Muscle layer of duodenum (tissue), 2 donors: ENCODE measurements at regions not wholly inside any gene's neighbourhood (a gene's known extent, or its start where the extent isn't known, plus 50 kb on each side); places are given as distances from the start of the nearest gene placed in this dataset.

Source experiments
- H3K27ac ChIP-seq: one replicate; pipeline ENCODE4 v1.7.0; 2013; ENCODE audit warnings: mild to moderate bottlenecking, low read length
- H3K27me3 ChIP-seq: one replicate; pipeline ENCODE4 v1.7.0; 2013; ENCODE audit warnings: low read depth, mild to moderate bottlenecking, control low read depth, low read length
- H3K36me3 ChIP-seq, 2 donors: one replicate each; pipeline ENCODE4 v1.7.0; 2013; ENCODE audit warnings: low read length in 2 of 2, control low read depth in 1 of 2, mild to moderate bottlenecking in 1 of 2; ENCODE audit not compliant: insufficient read depth in 2 of 2, control insufficient read depth in 1 of 2
- H3K4me1 ChIP-seq, 2 donors: one replicate each; pipeline ENCODE4 v1.7.0; 2013; ENCODE audit warnings: low read length in 2 of 2, mild to moderate bottlenecking in 2 of 2, control low read depth in 1 of 2, moderate library complexity in 1 of 2; ENCODE audit not compliant: insufficient read depth in 2 of 2, control insufficient read depth in 1 of 2
- H3K4me3 ChIP-seq, 2 donors: one replicate each; pipeline ENCODE4 v1.7.0; 2013; ENCODE audit warnings: low read length in 2 of 2, low read depth in 1 of 2, mild to moderate bottlenecking in 1 of 2
- H3K9me3 ChIP-seq, 2 donors: one replicate each; pipeline ENCODE4 v1.7.0; 2013; ENCODE audit warnings: low read length in 2 of 2, control low read depth in 1 of 2, mild to moderate bottlenecking in 1 of 2; ENCODE audit not compliant: control insufficient read depth in 1 of 2
- donor health status: healthy.

DNA sequence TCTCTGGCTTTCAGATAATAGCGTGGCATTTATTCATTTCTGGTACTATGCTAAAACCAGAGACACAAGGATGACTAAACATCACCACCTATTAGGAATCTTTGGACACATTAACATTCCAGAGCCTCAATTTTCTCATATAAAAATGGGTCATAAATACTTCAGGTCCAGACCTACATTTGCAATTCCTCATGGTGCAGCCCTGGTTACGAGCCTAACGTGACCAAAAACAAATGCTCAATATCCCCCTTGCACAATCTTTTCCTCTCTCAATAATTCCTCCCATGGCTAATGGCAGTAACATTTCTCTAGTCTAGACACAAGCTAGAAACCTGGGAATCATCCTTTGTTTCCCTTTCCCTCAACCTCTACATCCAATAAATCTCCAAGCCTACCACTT, 112.8 kb upstream of the NABP1 start:
- Histone ChIP-seq H3K4me3 (no peak overlapping the region), H3K27me3 (no peaks in the 10 kb centered on the region), H3K27ac (no peak overlapping the region), H3K9me3 (no peaks in the 10 kb centered on the region), H3K4me1 (no peaks in the 10 kb centered on the region), H3K36me3 (no peaks in the 10 kb centered on the region)

DNA sequence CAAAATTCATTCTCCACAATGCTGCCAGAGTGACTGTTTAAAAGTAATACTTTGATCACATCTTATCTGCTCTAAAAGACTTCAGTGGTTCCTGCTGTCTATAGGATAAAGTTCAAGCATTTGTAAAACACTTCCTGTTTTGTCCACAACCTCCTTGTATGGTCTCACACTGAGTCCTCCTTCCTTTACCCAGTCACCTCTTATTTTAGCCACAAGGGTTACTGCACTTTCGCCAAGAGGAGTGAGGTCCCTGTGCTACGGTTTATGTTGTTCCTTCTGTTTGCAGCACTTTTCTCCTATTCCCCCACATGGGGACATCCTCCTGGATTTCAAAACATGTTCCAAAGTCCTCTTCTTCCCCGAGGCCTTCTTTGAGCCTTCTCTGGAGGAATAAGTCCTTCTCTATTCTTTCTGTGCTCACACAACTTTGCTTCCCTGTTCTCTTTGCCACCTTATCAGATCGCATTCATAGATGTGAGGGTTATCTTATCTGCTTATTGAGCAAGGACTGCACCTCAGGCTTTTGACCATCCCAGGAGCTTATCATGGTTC, 112.2 kb upstream of the NABP1 start:
- H3K27ac ChIP-seq: no peak overlapping the region
- no peak overlapping the region for H3K4me3 ChIP-seq
- no peaks in the 10 kb centered on the region for H3K4me1 ChIP-seq
- no peaks in the 10 kb centered on the region for H3K9me3 ChIP-seq
- H3K27me3 ChIP-seq: no peaks in the 10 kb centered on the region
- H3K36me3 ChIP-seq: no peaks in the 10 kb centered on the region

DNA sequence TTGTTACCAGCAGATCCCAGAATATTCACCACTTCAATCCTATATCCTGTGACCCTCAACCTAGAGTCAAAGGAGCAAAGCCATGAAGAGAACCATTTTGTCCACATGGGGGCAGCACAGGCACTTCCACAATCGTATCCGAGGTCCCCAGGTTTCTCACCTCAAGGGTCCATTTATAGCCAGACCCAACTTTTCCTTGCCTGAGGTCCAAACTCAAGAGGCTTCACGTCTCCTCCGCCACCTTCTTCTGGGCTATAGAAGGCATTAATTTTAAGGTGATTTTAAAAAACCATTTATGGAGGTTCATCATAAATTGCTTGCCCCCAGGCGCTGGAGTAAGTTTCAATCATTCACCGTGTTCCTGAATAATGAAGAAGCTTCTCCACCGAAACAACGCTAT, 111.6 kb upstream of the NABP1 start:
- Histone ChIP-seq H3K4me3 (no peak overlapping the region), H3K36me3 (no peaks in the 10 kb centered on the region), H3K27me3 (no peaks in the 10 kb centered on the region), H3K27ac (no peak overlapping the region), H3K4me1 (no peaks in the 10 kb centered on the region), H3K9me3 (no peaks in the 10 kb centered on the region)

DNA sequence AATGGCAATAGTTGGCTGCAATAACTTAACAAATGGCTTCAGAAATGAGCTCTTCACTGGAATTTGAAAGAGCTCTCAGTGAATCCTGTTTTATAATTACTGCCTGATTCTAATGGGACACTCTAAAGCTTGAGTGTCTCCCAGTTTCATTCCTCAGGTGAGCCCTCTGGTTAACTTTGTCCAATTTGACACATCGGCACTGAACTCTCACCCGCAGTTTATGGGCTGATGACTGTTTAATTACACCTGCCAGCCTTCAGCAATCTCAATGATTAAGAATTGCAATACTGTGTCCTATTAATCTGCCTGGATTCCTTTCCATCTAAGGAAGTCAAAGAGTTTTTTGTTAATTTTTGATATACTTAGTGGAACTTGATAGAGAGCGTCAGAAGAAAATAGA, 110.7 kb upstream of the NABP1 start:
- Histone ChIP-seq H3K4me1 (no peaks in the 10 kb centered on the region), H3K4me3 (no peak overlapping the region), H3K27me3 (no peaks in the 10 kb centered on the region), H3K9me3 (no peaks in the 10 kb centered on the region), H3K27ac (no peak overlapping the region), H3K36me3 (no peaks in the 10 kb centered on the region)

DNA sequence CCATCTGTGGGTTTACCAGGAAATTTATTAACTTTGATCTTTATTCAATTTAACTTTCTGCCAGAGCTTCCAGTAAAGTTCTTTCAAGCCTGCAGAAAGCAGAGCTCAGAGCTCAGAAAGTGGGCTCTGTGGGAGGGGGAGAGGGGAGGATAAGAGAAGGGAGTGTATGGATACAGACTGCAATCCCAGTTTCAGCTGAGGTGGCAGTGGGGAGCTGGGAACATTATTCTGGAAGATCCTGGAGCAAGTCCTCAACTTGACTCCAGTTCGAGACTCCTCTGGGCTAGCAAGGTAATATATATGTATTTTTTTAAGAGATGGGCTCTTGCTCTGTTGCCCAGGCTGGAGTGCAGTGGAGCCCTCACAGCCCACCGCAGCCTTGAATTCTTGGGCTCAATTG, 108.9 kb upstream of the NABP1 start:
- Histone ChIP-seq H3K27ac (no peak overlapping the region), H3K27me3 (no peaks in the 10 kb centered on the region), H3K4me3 (no peak overlapping the region)

DNA sequence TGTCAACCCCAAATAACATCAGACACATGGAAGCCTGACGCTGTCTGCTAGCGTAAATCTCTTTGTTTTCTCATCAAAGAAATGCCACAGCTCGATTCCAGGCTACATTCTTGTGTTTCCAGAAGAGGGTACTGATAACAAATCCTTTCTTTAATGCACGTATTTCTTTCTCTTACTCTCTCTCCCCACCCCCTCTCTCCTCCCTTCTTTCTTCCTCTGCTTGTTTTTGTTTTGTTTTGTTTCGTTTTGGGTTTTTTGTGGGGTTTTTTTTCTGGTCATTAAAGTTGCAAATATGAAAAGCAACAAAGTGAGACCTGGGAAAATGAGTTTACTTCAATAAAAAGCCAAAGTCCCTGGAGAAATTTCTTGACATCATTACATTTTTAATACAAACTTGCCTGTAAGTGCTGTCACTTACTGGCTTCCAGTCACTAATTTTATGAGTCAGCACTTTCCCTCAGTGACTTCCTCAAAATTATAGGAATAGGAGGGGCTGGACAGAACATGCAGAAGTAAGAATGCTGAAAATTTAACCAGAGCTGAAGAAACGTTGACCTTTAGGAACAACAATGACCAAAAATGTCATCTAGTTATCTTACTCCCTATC, 106.7 kb upstream of the NABP1 start:
- no peak overlapping the region for H3K4me3 ChIP-seq
- peak overlapping the region; percentile 35 for H3K27ac ChIP-seq
- no peaks in the 10 kb centered on the region for H3K27me3 ChIP-seq
- no peaks in the 10 kb centered on the region for H3K9me3 ChIP-seq
- no peaks in the 10 kb centered on the region for H3K36me3 ChIP-seq
- H3K4me1 ChIP-seq: no peaks in the 10 kb centered on the region

More for the DNA sequence above, 108.9 kb upstream of the NABP1 start:
- no peaks in the 10 kb centered on the region for H3K9me3 ChIP-seq
- H3K4me1 ChIP-seq: no peaks in the 10 kb centered on the region
- H3K36me3 ChIP-seq: no peaks in the 10 kb centered on the region

DNA sequence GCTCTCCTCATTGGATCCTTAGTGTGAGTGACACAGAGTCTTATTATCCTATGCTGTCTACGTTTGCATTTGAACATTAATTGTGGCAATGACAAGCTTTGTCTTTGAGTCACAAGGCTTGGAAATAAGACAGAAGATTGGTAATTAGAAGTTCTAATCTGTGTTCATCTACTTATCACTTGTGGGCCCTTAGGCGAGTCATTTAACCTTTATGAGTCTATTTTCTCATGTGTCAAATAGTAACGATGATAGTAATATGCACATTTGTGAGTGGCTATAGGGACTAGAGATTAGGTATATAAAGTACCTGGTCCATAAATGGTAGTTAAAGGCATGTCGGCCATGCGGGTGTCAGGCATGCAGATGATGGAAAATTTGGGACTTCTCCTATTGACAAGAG, 105.6 kb upstream of the NABP1 start:
- Histone ChIP-seq H3K4me3 (no peak overlapping the region), H3K27ac (no peak overlapping the region), H3K27me3 (no peaks in the 10 kb centered on the region), H3K36me3 (no peaks in the 10 kb centered on the region), H3K4me1 (no peaks in the 10 kb centered on the region), H3K9me3 (no peaks in the 10 kb centered on the region)

DNA sequence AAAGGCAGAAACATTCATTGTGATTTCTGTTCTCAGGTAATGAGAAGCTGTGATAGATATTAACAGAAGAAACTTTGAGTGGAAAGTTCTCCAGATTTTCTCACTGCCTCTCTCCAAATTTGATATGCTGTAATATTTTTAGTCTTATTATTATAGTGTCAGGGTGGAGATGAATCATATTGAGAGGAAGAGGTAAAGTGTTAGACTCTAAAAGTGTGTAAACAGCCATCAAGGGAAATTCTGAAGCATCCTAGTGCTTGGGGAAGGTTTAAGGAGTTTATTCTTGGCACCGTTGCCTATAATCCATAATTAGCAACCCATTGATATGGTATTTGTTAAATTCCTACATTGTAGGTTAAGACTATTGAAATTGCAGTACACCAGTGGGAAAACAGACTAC, 104.7 kb upstream of the NABP1 start:
- no peak overlapping the region for H3K4me3 ChIP-seq
- H3K4me1 ChIP-seq: no peaks in the 10 kb centered on the region

DNA sequence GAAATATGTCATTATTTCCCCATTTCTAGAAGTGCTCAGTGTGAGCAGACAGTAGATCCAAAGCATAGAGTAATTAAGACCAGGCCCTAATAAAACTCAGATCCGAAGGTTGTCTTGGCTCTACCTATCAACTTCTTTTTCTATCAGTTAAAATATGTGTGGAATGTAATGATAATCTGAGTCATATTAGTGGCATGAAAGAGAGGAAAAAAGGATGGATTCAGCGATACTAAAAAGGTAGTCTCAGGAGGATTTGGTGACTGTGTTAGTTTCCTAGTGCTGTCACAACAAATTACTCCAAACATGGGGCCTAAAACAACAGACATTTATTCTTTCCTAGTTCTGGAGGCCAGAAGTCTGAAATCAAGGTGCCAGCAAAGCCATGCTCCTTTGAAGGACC, 103.7 kb upstream of the NABP1 start:
- Histone ChIP-seq H3K27me3 (no peaks in the 10 kb centered on the region), H3K4me1 (no peaks in the 10 kb centered on the region), H3K4me3 (no peak overlapping the region), H3K36me3 (no peaks in the 10 kb centered on the region), H3K27ac (no peak overlapping the region), H3K9me3 (no peaks in the 10 kb centered on the region)

More for the DNA sequence above, 104.7 kb upstream of the NABP1 start:
- H3K9me3 ChIP-seq: no peaks in the 10 kb centered on the region
- H3K36me3 ChIP-seq: no peaks in the 10 kb centered on the region
- no peak overlapping the region for H3K27ac ChIP-seq
- no peaks in the 10 kb centered on the region for H3K27me3 ChIP-seq

DNA sequence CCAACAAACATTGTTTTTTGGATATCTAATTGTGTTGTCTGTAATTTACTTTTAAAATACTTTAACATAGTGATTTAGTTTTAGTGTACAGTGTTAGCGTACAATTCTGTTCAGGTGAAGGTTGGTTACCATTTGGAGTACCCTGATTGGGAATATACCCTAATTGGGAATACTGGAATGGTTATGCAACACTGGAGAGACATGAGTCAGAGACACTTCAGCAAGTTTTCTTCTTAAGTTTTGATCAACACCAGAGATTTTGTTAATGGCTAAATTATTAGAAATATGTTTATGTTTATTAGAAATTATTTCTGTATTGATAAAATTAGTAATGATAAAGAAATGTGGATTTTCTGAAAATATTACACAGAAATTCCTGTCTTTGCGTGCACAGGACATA, 100.3 kb upstream of the NABP1 start:
- no peaks in the 10 kb centered on the region for H3K27me3 ChIP-seq
- no peaks in the 10 kb centered on the region for H3K36me3 ChIP-seq
- H3K4me1 ChIP-seq: no peaks in the 10 kb centered on the region
- H3K9me3 ChIP-seq: no peaks in the 10 kb centered on the region
- H3K27ac ChIP-seq: no peak overlapping the region
- H3K4me3 ChIP-seq: no peak overlapping the region

DNA sequence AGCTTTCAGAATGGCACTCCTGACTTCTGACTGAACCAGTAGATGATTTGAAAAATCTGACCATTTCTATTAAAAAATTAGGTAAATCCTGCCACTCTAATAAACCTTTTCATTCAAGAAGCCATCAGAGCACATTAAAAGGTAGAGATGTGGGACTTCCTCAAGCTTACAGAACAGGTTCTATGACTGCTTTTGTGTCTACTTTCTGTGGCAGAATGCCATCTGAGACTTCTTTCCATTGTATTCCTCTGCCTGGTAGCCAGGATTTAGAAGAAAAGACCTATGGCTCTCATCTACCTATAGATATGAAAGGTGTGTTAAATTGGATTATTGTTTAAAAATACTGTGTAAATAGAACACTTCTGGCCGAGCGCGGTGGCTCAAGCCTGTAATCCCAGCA, 99.9 kb upstream of the NABP1 start:
- Histone ChIP-seq H3K9me3 (no peaks in the 10 kb centered on the region), H3K27ac (no peak overlapping the region), H3K27me3 (no peaks in the 10 kb centered on the region), H3K36me3 (no peaks in the 10 kb centered on the region), H3K4me3 (no peak overlapping the region), H3K4me1 (no peaks in the 10 kb centered on the region)

DNA sequence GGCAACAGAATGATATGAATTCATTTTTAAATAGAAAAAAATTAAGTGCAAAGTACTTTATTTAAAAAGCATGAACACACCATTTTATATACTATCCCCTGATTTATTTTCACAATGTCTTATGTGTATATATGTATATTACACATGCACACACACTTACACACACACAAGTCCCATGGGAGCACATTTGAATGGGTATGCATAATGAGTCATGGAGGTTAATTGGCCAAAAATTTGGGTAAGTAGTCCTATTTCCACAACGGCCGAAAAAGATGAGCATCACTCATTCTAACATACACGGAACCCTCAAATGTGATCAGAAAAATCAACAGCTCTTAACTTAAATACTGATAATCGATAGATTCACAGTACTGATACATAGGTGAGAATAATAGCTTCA, 97.4 kb upstream of the NABP1 start:
- no peak overlapping the region for H3K27ac ChIP-seq
- H3K4me3 ChIP-seq: no peak overlapping the region
- H3K4me1 ChIP-seq: no peaks in the 10 kb centered on the region
- H3K36me3 ChIP-seq: no peaks in the 10 kb centered on the region
- H3K27me3 ChIP-seq: no peaks in the 10 kb centered on the region
- H3K9me3 ChIP-seq: no peaks in the 10 kb centered on the region
